Neural progenitor cell (in vitro differentiated cells): ENCODE measurements at regions not wholly inside any gene's neighbourhood (a gene's known extent, or its start where the extent isn't known, plus 50 kb on each side); places are given as distances from the start of the nearest gene placed in this dataset.

Source experiments
- EZH2phosphoT487 ChIP-seq: fragments of 200-600 bp; sonication (generic); IDR thresholded peaks from 2 replicates; pipeline ENCODE4 v1.6.1; 2017; ENCODE audit warnings: antibody characterized with exemption
- TF ChIP-seq, protein P1 (sequence below): fragments of 200-600 bp; sonication (generic); IDR thresholded peaks from 2 replicates; pipeline ENCODE4 v1.5.1; 2017; ENCODE audit warnings: antibody characterized with exemption, mild to moderate bottlenecking

DNA sequence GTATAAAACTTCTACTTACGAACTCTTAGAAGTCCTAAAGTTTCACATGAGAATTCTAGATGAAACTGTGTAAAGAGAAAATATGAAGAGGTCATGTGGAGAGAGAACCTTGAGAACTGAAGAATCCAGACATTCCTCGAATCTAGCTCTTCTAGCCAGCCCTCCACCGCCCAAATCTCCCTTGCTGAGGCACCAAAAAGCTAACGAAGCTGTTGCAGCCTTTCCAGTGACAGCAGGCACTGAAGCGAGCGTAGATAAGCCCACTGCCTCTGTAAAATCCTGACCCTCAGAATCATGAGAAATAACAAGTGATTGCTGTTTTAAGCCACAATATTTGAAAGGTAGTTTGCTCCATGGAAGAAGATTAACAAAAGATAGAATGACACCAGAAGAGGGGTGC is 134.0 kb downstream of the GOLGA6L6 start:
- no peak for TF ChIP-seq EZH2phosphoT487
- TF ChIP-seq, protein P1, sequence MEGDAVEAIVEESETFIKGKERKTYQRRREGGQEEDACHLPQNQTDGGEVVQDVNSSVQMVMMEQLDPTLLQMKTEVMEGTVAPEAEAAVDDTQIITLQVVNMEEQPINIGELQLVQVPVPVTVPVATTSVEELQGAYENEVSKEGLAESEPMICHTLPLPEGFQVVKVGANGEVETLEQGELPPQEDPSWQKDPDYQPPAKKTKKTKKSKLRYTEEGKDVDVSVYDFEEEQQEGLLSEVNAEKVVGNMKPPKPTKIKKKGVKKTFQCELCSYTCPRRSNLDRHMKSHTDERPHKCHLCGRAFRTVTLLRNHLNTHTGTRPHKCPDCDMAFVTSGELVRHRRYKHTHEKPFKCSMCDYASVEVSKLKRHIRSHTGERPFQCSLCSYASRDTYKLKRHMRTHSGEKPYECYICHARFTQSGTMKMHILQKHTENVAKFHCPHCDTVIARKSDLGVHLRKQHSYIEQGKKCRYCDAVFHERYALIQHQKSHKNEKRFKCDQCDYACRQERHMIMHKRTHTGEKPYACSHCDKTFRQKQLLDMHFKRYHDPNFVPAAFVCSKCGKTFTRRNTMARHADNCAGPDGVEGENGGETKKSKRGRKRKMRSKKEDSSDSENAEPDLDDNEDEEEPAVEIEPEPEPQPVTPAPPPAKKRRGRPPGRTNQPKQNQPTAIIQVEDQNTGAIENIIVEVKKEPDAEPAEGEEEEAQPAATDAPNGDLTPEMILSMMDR, result no peak
